DND-41 (cell line): ENCODE measurements at regions not wholly inside any gene's neighbourhood (a gene's known extent, or its start where the extent isn't known, plus 50 kb on each side); places are given as distances from the start of the nearest gene placed in this dataset.

Source experiments
- EZH2 ChIP-seq: IDR thresholded peaks from 3 replicates; pipeline ENCODE4 v1.6.1; 2012; ENCODE audit warnings: borderline replicate concordance, low read depth, mild to moderate bottlenecking, moderate library complexity, low read length, inconsistent platforms; ENCODE audit not compliant: severe bottlenecking
- TF ChIP-seq, protein P1 (sequence below): IDR thresholded peaks from 2 replicates; pipeline ENCODE4 v1.5.1; 2012; ENCODE audit warnings: borderline replicate concordance, low read length, moderate library complexity, mild to moderate bottlenecking; ENCODE audit not compliant: poor library complexity, severe bottlenecking; ENCODE audit errors: extremely low read depth

DNA sequence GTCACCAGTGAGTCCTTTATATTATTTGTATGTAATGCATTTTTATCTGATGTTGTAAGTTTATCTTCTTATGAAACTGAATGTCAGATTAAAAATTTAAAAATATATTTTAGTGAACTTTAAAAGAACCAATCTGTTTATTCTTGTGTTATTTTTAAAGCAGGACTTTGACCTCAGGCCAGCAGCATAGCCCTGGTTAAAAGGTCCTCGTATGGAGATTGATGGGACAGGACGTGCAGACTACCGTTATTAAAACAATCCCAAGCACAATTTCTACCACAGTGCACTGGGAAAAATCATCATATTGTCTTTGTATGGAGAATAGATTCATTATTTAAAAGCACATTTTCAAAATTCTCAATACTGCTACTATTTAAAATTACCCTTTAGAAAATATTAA is 573.8 kb upstream of the ARGLU1 start:
- TF ChIP-seq, protein P1, sequence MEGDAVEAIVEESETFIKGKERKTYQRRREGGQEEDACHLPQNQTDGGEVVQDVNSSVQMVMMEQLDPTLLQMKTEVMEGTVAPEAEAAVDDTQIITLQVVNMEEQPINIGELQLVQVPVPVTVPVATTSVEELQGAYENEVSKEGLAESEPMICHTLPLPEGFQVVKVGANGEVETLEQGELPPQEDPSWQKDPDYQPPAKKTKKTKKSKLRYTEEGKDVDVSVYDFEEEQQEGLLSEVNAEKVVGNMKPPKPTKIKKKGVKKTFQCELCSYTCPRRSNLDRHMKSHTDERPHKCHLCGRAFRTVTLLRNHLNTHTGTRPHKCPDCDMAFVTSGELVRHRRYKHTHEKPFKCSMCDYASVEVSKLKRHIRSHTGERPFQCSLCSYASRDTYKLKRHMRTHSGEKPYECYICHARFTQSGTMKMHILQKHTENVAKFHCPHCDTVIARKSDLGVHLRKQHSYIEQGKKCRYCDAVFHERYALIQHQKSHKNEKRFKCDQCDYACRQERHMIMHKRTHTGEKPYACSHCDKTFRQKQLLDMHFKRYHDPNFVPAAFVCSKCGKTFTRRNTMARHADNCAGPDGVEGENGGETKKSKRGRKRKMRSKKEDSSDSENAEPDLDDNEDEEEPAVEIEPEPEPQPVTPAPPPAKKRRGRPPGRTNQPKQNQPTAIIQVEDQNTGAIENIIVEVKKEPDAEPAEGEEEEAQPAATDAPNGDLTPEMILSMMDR = no peak
- no peak for TF ChIP-seq EZH2
